ENCODE measurements at regions not wholly inside any gene's neighbourhood (a gene's known extent, or its start where the extent isn't known, plus 50 kb on each side); places are given as distances from the start of the nearest gene placed in this dataset.
"Not testable (repeated sequence)": the region's sequence is repeated elsewhere in the genome, so short reads cannot be mapped to it uniquely, and the experiment has no call there.

- Histone ChIP-seq H3K4me1 (no peaks in the 10 kb centered on the region), H3K9me3 (no peaks in the 10 kb centered on the region), H3K36me3 (no peaks in the 10 kb centered on the region), H3K27me3 (no peaks in the 10 kb centered on the region), H3K27ac (no peak overlapping the region), H3K4me3 (no peak overlapping the region)
- TF ChIP-seq CTCF (IDR thresholded peaks at IDR 0.05): no peak
- intact Hi-C loops (cut with DNase I; ENCODE audit: low total_unique reads): no loop called here
- no peak for DNase-seq
Observed at GRCh38 chr1:68808351-68808750, 311.5 kb upstream of the DEPDC1 start.

GRCh38 chr1:68811806-68812205, 314.9 kb upstream of the DEPDC1 start:
- no peak overlapping the region for H3K4me3 ChIP-seq
- intact Hi-C loops (cut with DNase I; ENCODE audit: low total_unique reads): no loop called here

GRCh38 chr1:68812333-68812732, 315.5 kb upstream of the DEPDC1 start:
- Histone ChIP-seq H3K4me1 (no peaks in the 10 kb centered on the region), H3K9me3 (no peaks in the 10 kb centered on the region), H3K27ac (no peak overlapping the region), H3K4me3 (no peak overlapping the region), H3K36me3 (no peaks in the 10 kb centered on the region), H3K27me3 (no peaks in the 10 kb centered on the region)
- intact Hi-C loops (cut with DNase I; ENCODE audit: low total_unique reads): no loop called here
- TF ChIP-seq CTCF (IDR thresholded peaks at IDR 0.05): no peak
- no peak for DNase-seq

More at GRCh38 chr1:68811806-68812205, 314.9 kb upstream of the DEPDC1 start:
- Histone ChIP-seq H3K9me3 (no peaks in the 10 kb centered on the region), H3K27ac (no peak overlapping the region), H3K27me3 (no peaks in the 10 kb centered on the region), H3K36me3 (no peaks in the 10 kb centered on the region), H3K4me1 (no peaks in the 10 kb centered on the region)
- DNase-seq: no peak
- TF ChIP-seq CTCF (IDR thresholded peaks at IDR 0.05): no peak

- no peaks in the 10 kb centered on the region for H3K4me1 ChIP-seq
Observed at GRCh38 chr1:68814067-68814466, 317.2 kb upstream of the DEPDC1 start.

DNA sequence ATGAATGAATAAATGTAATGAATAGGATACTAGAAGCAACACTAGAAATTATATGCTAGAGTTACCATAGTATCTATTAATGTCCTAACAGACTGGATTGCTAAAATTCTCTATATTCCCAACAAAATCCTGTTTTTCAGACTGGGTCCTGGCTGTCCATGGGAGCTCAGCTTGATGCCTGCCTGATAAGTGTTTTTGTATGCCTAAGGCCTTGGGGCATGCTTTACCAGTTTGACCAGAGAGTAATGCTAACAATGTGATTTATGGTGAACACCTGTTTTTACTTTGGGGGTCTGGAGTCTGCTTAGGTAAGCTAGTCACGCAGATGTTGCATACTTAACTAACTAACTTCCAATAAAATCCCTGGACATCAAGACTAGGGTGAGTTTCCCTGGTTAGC, 318.8 kb upstream of the DEPDC1 start:
- TF ChIP-seq CTCF (IDR thresholded peaks at IDR 0.05): no peak
- intact Hi-C loops (cut with DNase I; ENCODE audit: low total_unique reads): no loop called here
- Histone ChIP-seq H3K36me3 (no peaks in the 10 kb centered on the region), H3K4me1 (no peaks in the 10 kb centered on the region), H3K27ac (no peak overlapping the region), H3K4me3 (no peak overlapping the region), H3K9me3 (no peaks in the 10 kb centered on the region), H3K27me3 (no peaks in the 10 kb centered on the region)
- DNase-seq: no peak

More at GRCh38 chr1:68814067-68814466, 317.2 kb upstream of the DEPDC1 start:
- intact Hi-C loops (cut with DNase I; ENCODE audit: low total_unique reads): no loop called here
- Histone ChIP-seq H3K4me3 (no peak overlapping the region), H3K27me3 (no peaks in the 10 kb centered on the region), H3K27ac (no peak overlapping the region), H3K9me3 (no peaks in the 10 kb centered on the region), H3K36me3 (no peaks in the 10 kb centered on the region)
- no peak for DNase-seq
- TF ChIP-seq CTCF (IDR thresholded peaks at IDR 0.05): no peak

- H3K27me3 ChIP-seq; H3K4me1 ChIP-seq; H3K4me3 ChIP-seq; DNase-seq; intact Hi-C loops (cut with DNase I; ENCODE audit: low total_unique reads); H3K27ac ChIP-seq; H3K9me3 ChIP-seq; H3K36me3 ChIP-seq: not testable (repeated sequence)
Observed at GRCh38 chr1:68817505-68818210, 320.8 kb upstream of the DEPDC1 start.

All from tibial artery (tissue), 4 donors.